Central memory CD8-positive, alpha-beta T cell (primary cell): ENCODE measurements at regions not wholly inside any gene's neighbourhood (a gene's known extent, or its start where the extent isn't known, plus 50 kb on each side); places are given as distances from the start of the nearest gene placed in this dataset.

Source experiments
- ATAC-seq: fragments of 150-1000 bp; cut with Tn5 transposase; replicated peaks from 2 replicates; pipeline ENCODE4 v1.10.0; 2022; ENCODE audit warnings: mild to moderate bottlenecking, moderate FRiP score, moderate number of reproducible peaks; ENCODE audit not compliant: poor library complexity, severe bottlenecking; ENCODE audit errors: extremely low read depth
- DNase-seq, 2 donors: peaks; one replicate each; pipeline ENCODE4 v3.0.0; 2021; ENCODE audit warnings: low spot score in 2 of 2
- H3K27ac Mint-ChIP-seq: one replicate; pipeline ENCODE4 v1.8.0; 2022; ENCODE audit warnings: low read depth, mild to moderate bottlenecking, moderate library complexity, mixed read lengths
- H3K27me3 Mint-ChIP-seq: one replicate; pipeline ENCODE4 v1.8.0; 2022; ENCODE audit warnings: mixed read lengths
- H3K36me3 Mint-ChIP-seq: one replicate; pipeline ENCODE4 v1.8.0; 2022; ENCODE audit warnings: mild to moderate bottlenecking, moderate library complexity, mixed read lengths; ENCODE audit not compliant: insufficient read depth
- H3K4me1 Mint-ChIP-seq: one replicate; pipeline ENCODE4 v1.8.0; 2022; ENCODE audit warnings: mixed read lengths
- H3K4me3 Mint-ChIP-seq: one replicate; pipeline ENCODE4 v1.8.0; 2022; ENCODE audit warnings: mild to moderate bottlenecking, moderate library complexity, mixed read lengths
- H3K9me3 Mint-ChIP-seq: one replicate; pipeline ENCODE4 v1.8.0; 2022; ENCODE audit warnings: mixed read lengths

- ATAC-seq: no peak
- Mint-ChIP-seq H3K27me3 (no peaks in the 10 kb centered on the region), H3K4me1 (peaks cover 45% of the 10 kb centered on the region), H3K9me3 (no peaks in the 10 kb centered on the region), H3K27ac (no peak overlapping the region), H3K4me3 (no peak overlapping the region), H3K36me3 (peaks cover 2% of the 10 kb centered on the region)
- no peak for DNase-seq
These were observed 54.4 kb downstream of the NIBAN1 start for GRCh38 chr1:184919892-184920291.

GRCh38 chr1:184915463-184916090 is 58.7 kb downstream of the NIBAN1 start:
- DNase-seq: no peak
- Mint-ChIP-seq H3K9me3 (no peaks in the 10 kb centered on the region), H3K36me3 (no peaks in the 10 kb centered on the region), H3K4me3 (no peak overlapping the region), H3K27ac (peak overlapping the region; percentile 14), H3K4me1 (peaks cover 49% of the 10 kb centered on the region), H3K27me3 (no peaks in the 10 kb centered on the region)
- ATAC-seq: no peak

- Mint-ChIP-seq H3K36me3 (no peaks in the 10 kb centered on the region), H3K4me3 (no peak overlapping the region), H3K27ac (no peak overlapping the region), H3K9me3 (no peaks in the 10 kb centered on the region), H3K4me1 (peaks cover 49% of the 10 kb centered on the region), H3K27me3 (no peaks in the 10 kb centered on the region)
- no peak for ATAC-seq
- DNase-seq: no peak
These were observed 60.2 kb downstream of the NIBAN1 start for GRCh38 chr1:184914149-184914548.

- Mint-ChIP-seq H3K4me1 (peaks cover 51% of the 10 kb centered on the region), H3K9me3 (no peaks in the 10 kb centered on the region), H3K27ac (no peak overlapping the region), H3K27me3 (no peaks in the 10 kb centered on the region), H3K4me3 (no peak overlapping the region), H3K36me3 (no peaks in the 10 kb centered on the region)
- DNase-seq (no peak), ATAC-seq (no peak)
These were observed 61.9 kb downstream of the NIBAN1 start for GRCh38 chr1:184912392-184912791.

GRCh38 chr1:184911830-184912229 is 62.5 kb downstream of the NIBAN1 start:
- H3K9me3 Mint-ChIP-seq: no peaks in the 10 kb centered on the region
- H3K27me3 Mint-ChIP-seq: no peaks in the 10 kb centered on the region
- no peak overlapping the region for H3K27ac Mint-ChIP-seq
- peaks cover 48% of the 10 kb centered on the region for H3K4me1 Mint-ChIP-seq
- no peak overlapping the region for H3K4me3 Mint-ChIP-seq
- no peaks in the 10 kb centered on the region for H3K36me3 Mint-ChIP-seq
- DNase-seq: no peak
- no peak for ATAC-seq

- Mint-ChIP-seq H3K36me3 (no peaks in the 10 kb centered on the region), H3K27me3 (no peaks in the 10 kb centered on the region), H3K4me3 (no peak overlapping the region), H3K27ac (peak overlapping the region; percentile 26), H3K4me1 (peaks cover 45% of the 10 kb centered on the region), H3K9me3 (no peaks in the 10 kb centered on the region)
- ATAC-seq: no peak
- DNase-seq: no peak
These were observed 63.1 kb downstream of the NIBAN1 start for GRCh38 chr1:184911103-184911745.

GRCh38 chr1:184910691-184911091 is 63.6 kb downstream of the NIBAN1 start:
- Mint-ChIP-seq H3K27me3 (no peaks in the 10 kb centered on the region), H3K9me3 (no peaks in the 10 kb centered on the region), H3K27ac (peak overlapping the region; percentile 26), H3K36me3 (no peaks in the 10 kb centered on the region), H3K4me3 (no peak overlapping the region), H3K4me1 (peaks cover 44% of the 10 kb centered on the region)
- ATAC-seq (no peak), DNase-seq (no peak)

- no peak overlapping the region for H3K4me3 Mint-ChIP-seq
- peaks cover 44% of the 10 kb centered on the region for H3K4me1 Mint-ChIP-seq
- DNase-seq: no peak
- ATAC-seq: no peak
- no peak overlapping the region for H3K27ac Mint-ChIP-seq
- H3K27me3 Mint-ChIP-seq: no peaks in the 10 kb centered on the region
- H3K36me3 Mint-ChIP-seq: no peaks in the 10 kb centered on the region
- no peaks in the 10 kb centered on the region for H3K9me3 Mint-ChIP-seq
These were observed 64.3 kb downstream of the NIBAN1 start for GRCh38 chr1:184910005-184910404.

- H3K4me1 Mint-ChIP-seq: peaks cover 52% of the 10 kb centered on the region
- DNase-seq (no peak), ATAC-seq (no peak)
- no peaks in the 10 kb centered on the region for H3K9me3 Mint-ChIP-seq
- no peaks in the 10 kb centered on the region for H3K27me3 Mint-ChIP-seq
- H3K36me3 Mint-ChIP-seq: no peaks in the 10 kb centered on the region
- peak overlapping the region; percentile 65 for H3K27ac Mint-ChIP-seq
- no peak overlapping the region for H3K4me3 Mint-ChIP-seq
These were observed 65.3 kb downstream of the NIBAN1 start for GRCh38 chr1:184909019-184909418.

GRCh38 chr1:184908506-184908905 is 65.8 kb downstream of the NIBAN1 start:
- no peaks in the 10 kb centered on the region for H3K9me3 Mint-ChIP-seq
- peaks cover 52% of the 10 kb centered on the region for H3K4me1 Mint-ChIP-seq
- ATAC-seq: no peak
- DNase-seq: no peak
- H3K27me3 Mint-ChIP-seq: no peaks in the 10 kb centered on the region
- no peak overlapping the region for H3K4me3 Mint-ChIP-seq
- no peaks in the 10 kb centered on the region for H3K36me3 Mint-ChIP-seq
- peak overlapping the region; percentile 65 for H3K27ac Mint-ChIP-seq

GRCh38 chr1:184907500-184907899 is 66.8 kb downstream of the NIBAN1 start:
- ATAC-seq (no peak), DNase-seq (no peak)
- H3K27me3 Mint-ChIP-seq: no peaks in the 10 kb centered on the region
- H3K9me3 Mint-ChIP-seq: no peaks in the 10 kb centered on the region
- H3K36me3 Mint-ChIP-seq: no peaks in the 10 kb centered on the region
- peaks cover 55% of the 10 kb centered on the region for H3K4me1 Mint-ChIP-seq
- H3K27ac Mint-ChIP-seq: no peak overlapping the region
- no peak overlapping the region for H3K4me3 Mint-ChIP-seq

GRCh38 chr1:184906761-184907160 is 67.5 kb downstream of the NIBAN1 start:
- Mint-ChIP-seq H3K4me3 (no peak overlapping the region), H3K27ac (no peak overlapping the region), H3K4me1 (peaks cover 61% of the 10 kb centered on the region), H3K36me3 (no peaks in the 10 kb centered on the region), H3K27me3 (no peaks in the 10 kb centered on the region), H3K9me3 (no peaks in the 10 kb centered on the region)
- DNase-seq (no peak), ATAC-seq (no peak)

GRCh38 chr1:184905601-184906322 is 68.5 kb downstream of the NIBAN1 start:
- no peaks in the 10 kb centered on the region for H3K9me3 Mint-ChIP-seq
- ATAC-seq (no peak), DNase-seq (no peak)
- H3K4me1 Mint-ChIP-seq: peaks cover 58% of the 10 kb centered on the region
- no peaks in the 10 kb centered on the region for H3K27me3 Mint-ChIP-seq
- H3K4me3 Mint-ChIP-seq: peak overlapping the region; percentile 10
- H3K27ac Mint-ChIP-seq: peak overlapping the region; percentile 84
- H3K36me3 Mint-ChIP-seq: no peaks in the 10 kb centered on the region
